Mesendoderm (in vitro differentiated cells): ENCODE measurements at regions not wholly inside any gene's neighbourhood (a gene's known extent, or its start where the extent isn't known, plus 50 kb on each side); places are given as distances from the start of the nearest gene placed in this dataset.

ENCODE experiments used
- DNase-seq: peaks from one replicate; pipeline ENCODE4 v3.0.0; 2013
- H2AK5ac ChIP-seq: 2 replicates; pipeline ENCODE4 v1.6.1; 2013; ENCODE audit warnings: low read length, inconsistent platforms
- H2BK120ac ChIP-seq: 2 replicates; pipeline ENCODE4 v1.6.1; 2013; ENCODE audit warnings: low read depth, mild to moderate bottlenecking, low read length, moderate library complexity, mixed read lengths
- H2BK15ac ChIP-seq: replicated peaks from 2 replicates; pipeline ENCODE4 v1.6.1; 2013; ENCODE audit warnings: low read depth, mild to moderate bottlenecking, moderate library complexity
- H2BK5ac ChIP-seq: 2 replicates; pipeline ENCODE4 v1.6.1; 2013; ENCODE audit warnings: low read length, inconsistent platforms
- H3K18ac ChIP-seq: 2 replicates; pipeline ENCODE4 v1.6.1; 2013; ENCODE audit warnings: mild to moderate bottlenecking, low read length, mixed read lengths
- H3K23ac ChIP-seq: one replicate; pipeline ENCODE4 v1.6.1; 2013; ENCODE audit warnings: low read length
- H3K27ac ChIP-seq: 2 replicates; pipeline ENCODE4 v1.5.1; 2013; ENCODE audit warnings: low read depth, mild to moderate bottlenecking, inconsistent platforms, low read length, moderate library complexity
- H3K27me3 ChIP-seq: 2 replicates; pipeline ENCODE4 v1.6.1; 2013; ENCODE audit warnings: low read length, control low read depth, mild to moderate bottlenecking, inconsistent platforms; ENCODE audit not compliant: insufficient read depth, poor library complexity
- H3K36me3 ChIP-seq: 2 replicates; pipeline ENCODE4 v1.6.1; 2013; ENCODE audit warnings: low read length, inconsistent platforms; ENCODE audit not compliant: control insufficient read depth, insufficient read depth
- H3K4ac ChIP-seq: one replicate; pipeline ENCODE4 v1.6.1; 2013; ENCODE audit warnings: low read depth, mild to moderate bottlenecking, low read length, moderate library complexity
- H3K4me1 ChIP-seq: 2 replicates; pipeline ENCODE4 v1.6.1; 2013; ENCODE audit warnings: low read depth, low read length, inconsistent platforms; ENCODE audit not compliant: control insufficient read depth
- H3K4me2 ChIP-seq: 2 replicates; pipeline ENCODE4 v1.6.1; 2013; ENCODE audit warnings: low read length
- H3K4me3 ChIP-seq: 2 replicates; pipeline ENCODE4 v1.5.1; 2013; ENCODE audit warnings: mild to moderate bottlenecking, low read length
- H3K56ac ChIP-seq: one replicate; pipeline ENCODE4 v1.6.1; 2013; ENCODE audit warnings: low read length
- H3K79me1 ChIP-seq: 2 replicates; pipeline ENCODE4 v1.6.1; 2013; ENCODE audit warnings: low read length, inconsistent platforms
- H3K79me2 ChIP-seq: 2 replicates; pipeline ENCODE4 v1.6.1; 2013; ENCODE audit warnings: mild to moderate bottlenecking, low read length; ENCODE audit not compliant: control insufficient read depth, insufficient read depth
- H3K9ac ChIP-seq: 2 replicates; pipeline ENCODE4 v1.6.1; 2013; ENCODE audit warnings: low read length, inconsistent platforms
- H4K5ac ChIP-seq: one replicate; pipeline ENCODE4 v1.6.1; 2013; ENCODE audit warnings: low read length
- H4K8ac ChIP-seq: one replicate; pipeline ENCODE4 v1.6.1; 2013; ENCODE audit warnings: low read depth, mild to moderate bottlenecking, control low read depth, low read length, moderate library complexity
- WGBS: extraction: QIAGEN DNeasy Blood & Tissue Kit; methylation state at CpG from one replicate; pipeline ENCODE4 v1.1.7; 2013; ENCODE audit warnings: low lambda C conversion rate, missing lambda C conversion rate; ENCODE audit not compliant: insufficient coverage; ENCODE audit errors: extremely low coverage; 5-methylcytosine and 5-hydroxymethylcytosine counted together

DNA sequence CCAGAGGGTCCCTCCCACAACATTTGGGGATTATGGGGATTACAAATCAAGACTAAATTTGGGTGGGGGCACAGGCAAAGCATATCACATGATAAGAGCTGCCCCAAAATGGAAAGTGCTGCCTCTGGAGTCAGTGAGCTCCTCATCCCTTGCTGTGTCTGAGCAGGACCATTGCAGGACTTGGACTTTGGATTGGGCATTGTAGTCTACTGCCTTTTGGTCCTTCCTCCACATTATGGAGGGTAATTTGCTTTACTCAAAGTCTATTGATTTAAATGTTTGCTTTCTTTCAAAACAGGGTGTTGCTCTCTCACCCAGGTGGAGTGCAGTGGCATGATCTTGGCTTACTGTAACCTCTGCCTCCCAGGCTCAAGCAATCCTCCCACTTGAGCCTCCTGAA, 106.8 kb upstream of the LDAH start:
- H2BK120ac ChIP-seq: no peak overlapping the region

DNA sequence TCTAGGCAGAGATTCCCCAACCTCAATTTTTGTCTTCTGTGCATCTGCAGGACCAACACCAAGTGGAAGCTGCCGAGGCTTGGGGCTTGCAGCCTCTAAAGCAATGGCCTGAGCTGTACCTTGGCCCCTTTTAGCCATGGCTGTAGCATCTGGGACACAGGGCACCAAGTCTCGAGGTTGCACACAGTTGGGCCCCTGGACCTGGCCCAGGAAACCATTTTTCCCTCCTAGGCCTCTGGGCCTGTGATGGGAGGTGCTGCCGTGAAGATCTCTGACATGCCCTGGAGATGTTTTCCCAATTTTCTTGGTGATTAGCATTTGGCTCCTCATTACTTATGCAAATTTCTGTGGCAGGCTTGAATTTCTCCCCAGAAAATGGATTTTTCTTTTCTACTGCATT, 105.7 kb upstream of the LDAH start:
- H2BK15ac ChIP-seq: no peak overlapping the region
- H3K4ac ChIP-seq: no peak overlapping the region
- H3K23ac ChIP-seq: no peak overlapping the region
- H3K4me2 ChIP-seq: no peak overlapping the region
- no peak for DNase-seq
- no peak overlapping the region for H2AK5ac ChIP-seq
- H3K79me1 ChIP-seq: no peaks in the 10 kb centered on the region
- no peak overlapping the region for H3K56ac ChIP-seq
- no peak overlapping the region for H2BK120ac ChIP-seq
- no peak overlapping the region for H3K18ac ChIP-seq
- H3K27me3 ChIP-seq: peaks cover 3% of the 10 kb centered on the region
- no peak overlapping the region for H2BK5ac ChIP-seq
- H4K8ac ChIP-seq: no peak overlapping the region
- no peaks in the 10 kb centered on the region for H3K79me2 ChIP-seq
- H3K9ac ChIP-seq: no peak overlapping the region
- H3K36me3 ChIP-seq: no peaks in the 10 kb centered on the region
- H4K5ac ChIP-seq: no peak overlapping the region
- WGBS: no CpG with 5 or more reads among the region's 3 CpGs
- H3K4me1 ChIP-seq: no peaks in the 10 kb centered on the region
- H3K4me3 ChIP-seq: no peak overlapping the region
- H3K27ac ChIP-seq: no peak overlapping the region

More for the DNA sequence above, 106.8 kb upstream of the LDAH start:
- no peak overlapping the region for H3K56ac ChIP-seq
- no peak overlapping the region for H3K4ac ChIP-seq
- H3K4me1 ChIP-seq: no peaks in the 10 kb centered on the region
- H2AK5ac ChIP-seq: no peak overlapping the region
- no peak overlapping the region for H3K23ac ChIP-seq
- no peak overlapping the region for H3K4me2 ChIP-seq
- H3K9ac ChIP-seq: no peak overlapping the region
- no peak overlapping the region for H4K8ac ChIP-seq
- DNase-seq: no peak
- no peak overlapping the region for H3K27ac ChIP-seq
- no peaks in the 10 kb centered on the region for H3K79me2 ChIP-seq
- no peaks in the 10 kb centered on the region for H3K79me1 ChIP-seq
- H2BK5ac ChIP-seq: no peak overlapping the region
- no peak overlapping the region for H3K4me3 ChIP-seq
- no peak overlapping the region for H3K18ac ChIP-seq
- H2BK15ac ChIP-seq: no peak overlapping the region
- H4K5ac ChIP-seq: no peak overlapping the region
- peaks cover 3% of the 10 kb centered on the region for H3K27me3 ChIP-seq
- H3K36me3 ChIP-seq: no peaks in the 10 kb centered on the region

DNA sequence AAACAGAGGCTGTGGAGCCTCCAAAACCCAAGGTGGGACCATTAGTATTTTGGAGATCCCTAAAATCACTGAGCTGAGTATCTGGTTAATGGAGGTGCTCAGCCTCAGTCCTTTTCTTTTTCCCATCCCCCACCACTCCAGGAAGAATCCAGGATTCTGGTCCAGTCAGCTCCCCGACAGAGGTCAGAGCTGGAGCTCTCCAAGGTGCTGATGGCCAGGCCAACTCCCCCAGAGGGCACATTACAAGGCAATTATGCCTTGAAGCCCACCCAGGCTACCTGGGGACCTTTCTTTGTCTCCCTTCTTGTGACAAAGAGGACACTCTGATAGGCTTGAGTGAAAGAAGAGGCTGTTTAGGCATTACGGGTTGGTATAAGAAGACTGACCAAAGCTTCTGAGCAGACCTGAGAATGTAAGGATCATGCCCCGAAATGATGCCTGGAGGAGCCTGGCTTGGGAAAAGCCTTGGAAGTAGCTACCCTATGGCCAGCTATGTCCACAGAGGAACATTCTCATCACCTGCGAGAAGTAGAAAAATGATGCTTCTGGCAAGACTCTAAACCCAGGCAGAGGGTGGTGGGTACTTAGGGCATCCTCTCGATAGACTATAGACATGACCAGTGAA, 102.5 kb upstream of the LDAH start:
- Histone ChIP-seq H3K23ac (no peak overlapping the region), H3K27ac (no peak overlapping the region), H3K4me1 (no peaks in the 10 kb centered on the region), H3K9ac (no peak overlapping the region), H3K4ac (no peak overlapping the region), H4K5ac (no peak overlapping the region), H3K4me3 (no peak overlapping the region), H3K79me1 (no peaks in the 10 kb centered on the region), H3K27me3 (peaks cover 3% of the 10 kb centered on the region), H3K18ac (no peak overlapping the region), H3K56ac (no peak overlapping the region), H3K79me2 (no peaks in the 10 kb centered on the region), H4K8ac (no peak overlapping the region), H2BK5ac (no peak overlapping the region), H2BK15ac (no peak overlapping the region), H3K4me2 (no peak overlapping the region), H3K36me3 (no peaks in the 10 kb centered on the region), H2BK120ac (no peak overlapping the region), H2AK5ac (no peak overlapping the region)
- no CpG with 5 or more reads among the region's 5 CpGs for WGBS
- DNase-seq: peak; percentile 40

DNA sequence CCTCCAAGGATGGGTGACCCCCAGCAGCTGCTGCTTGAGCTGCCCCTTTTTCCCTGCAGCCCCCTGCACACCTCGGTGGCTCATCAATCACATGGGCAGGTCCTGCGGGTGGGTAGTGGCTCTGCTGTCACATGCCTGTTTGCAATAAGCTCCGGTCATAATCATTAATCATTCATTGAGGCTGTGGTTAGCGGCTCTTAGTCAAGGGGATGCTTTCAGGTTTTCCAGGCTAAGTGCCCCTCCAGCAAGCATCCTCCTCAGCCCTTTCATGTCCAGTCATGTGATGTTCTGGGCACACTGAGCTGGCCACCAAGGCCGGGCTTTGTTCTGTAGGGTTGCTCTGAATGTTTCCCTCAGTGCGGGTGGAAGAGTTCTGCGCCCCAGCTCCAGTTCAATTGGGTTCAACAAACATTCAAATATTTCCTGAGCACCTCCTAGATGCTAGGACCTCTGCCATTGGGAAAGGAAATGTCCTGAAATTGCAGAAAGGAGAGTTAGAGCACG, 96.4 kb upstream of the LDAH start:
- no peak overlapping the region for H3K4me3 ChIP-seq
- no peaks in the 10 kb centered on the region for H3K79me2 ChIP-seq
- H4K5ac ChIP-seq: no peak overlapping the region
- WGBS: no CpG with 5 or more reads among the region's 8 CpGs
- H2BK15ac ChIP-seq: no peak overlapping the region
- H3K27me3 ChIP-seq: no peaks in the 10 kb centered on the region
- H2AK5ac ChIP-seq: no peak overlapping the region
- peaks cover 2% of the 10 kb centered on the region for H3K4me1 ChIP-seq
- no peak overlapping the region for H3K23ac ChIP-seq
- no peak overlapping the region for H3K4ac ChIP-seq
- H3K4me2 ChIP-seq: no peak overlapping the region
- H2BK120ac ChIP-seq: no peak overlapping the region
- H3K18ac ChIP-seq: no peak overlapping the region
- no peak overlapping the region for H3K27ac ChIP-seq
- H3K9ac ChIP-seq: no peak overlapping the region
- H3K79me1 ChIP-seq: no peaks in the 10 kb centered on the region
- H3K36me3 ChIP-seq: no peaks in the 10 kb centered on the region
- DNase-seq: no peak
- H4K8ac ChIP-seq: no peak overlapping the region
- H3K56ac ChIP-seq: no peak overlapping the region
- H2BK5ac ChIP-seq: no peak overlapping the region

DNA sequence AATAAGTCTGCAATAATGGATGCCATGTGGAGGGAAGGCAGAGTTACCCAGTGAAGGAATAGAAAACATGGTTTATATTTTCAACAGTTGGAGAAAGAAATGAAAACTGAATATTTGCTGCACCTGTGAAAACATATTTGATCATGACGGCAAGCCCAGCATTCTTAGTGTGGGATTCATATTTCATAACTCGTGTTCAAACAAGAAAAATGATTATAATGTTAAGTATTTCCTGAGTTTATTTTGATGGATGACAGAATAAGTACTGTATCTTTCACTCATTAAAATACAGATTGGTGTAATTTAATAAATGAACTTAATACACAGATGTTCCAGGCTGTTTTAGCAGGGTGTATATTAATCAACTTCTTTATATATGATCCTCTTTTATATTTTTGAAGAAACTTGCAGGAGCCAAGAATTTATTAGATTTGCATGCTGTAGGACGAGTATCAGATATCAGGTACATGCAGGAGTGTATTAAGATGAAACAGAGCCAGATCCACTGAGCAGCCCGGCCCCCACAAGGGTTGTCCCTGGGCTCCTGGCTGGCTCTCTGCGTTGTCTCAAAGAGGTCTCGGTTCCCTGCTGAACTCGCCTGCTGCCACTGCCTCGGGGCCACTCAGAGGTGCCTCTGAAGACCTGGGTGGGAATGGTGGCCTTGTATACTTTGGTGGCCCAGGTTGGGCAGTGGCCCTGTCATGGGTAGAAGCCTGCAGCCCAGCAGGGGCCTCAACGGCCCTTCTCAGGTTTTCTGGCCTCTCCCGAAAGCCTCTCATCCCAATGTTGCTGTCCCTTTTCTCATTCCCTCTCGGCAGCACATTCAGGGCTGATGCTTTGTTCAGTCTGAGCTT, 95.0 kb upstream of the LDAH start:
- DNase-seq: no peak
- Histone ChIP-seq H3K4ac (no peak overlapping the region), H4K8ac (no peak overlapping the region), H3K36me3 (no peaks in the 10 kb centered on the region), H3K79me2 (no peaks in the 10 kb centered on the region), H2BK15ac (no peak overlapping the region), H3K79me1 (no peaks in the 10 kb centered on the region), H3K27ac (no peak overlapping the region), H3K4me3 (no peak overlapping the region), H3K4me2 (no peak overlapping the region), H2BK5ac (no peak overlapping the region), H3K18ac (no peak overlapping the region), H3K4me1 (peaks cover 2% of the 10 kb centered on the region), H2BK120ac (no peak overlapping the region), H3K23ac (no peak overlapping the region), H3K27me3 (no peaks in the 10 kb centered on the region), H2AK5ac (no peak overlapping the region), H3K56ac (no peak overlapping the region), H4K5ac (no peak overlapping the region), H3K9ac (no peak overlapping the region)
- no CpG with 5 or more reads among the region's 11 CpGs for WGBS
